H1 (cell line): ENCODE measurements at regions not wholly inside any gene's neighbourhood (a gene's known extent, or its start where the extent isn't known, plus 50 kb on each side); places are given as distances from the start of the nearest gene placed in this dataset.
A peak's percentile ranks its signal among the peaks of the same experiment; 100 is the strongest.
"Not testable (repeated sequence)": the region's sequence is repeated elsewhere in the genome, so short reads cannot be mapped to it uniquely, and the experiment has no call there.

Source experiments
- CTCF ChIA-PET: fragments of 300-600 bp; sonication (Branson Sonifier 250); formaldehyde crosslinking; loops from one replicate; lab custom pipeline; 2021; ENCODE audit not compliant: partially characterized antibody; lab: Charles Lee
- POLR2A ChIA-PET: fragments of 300-600 bp; sonication (Branson Sonifier 250); formaldehyde crosslinking; loops from one replicate; lab custom pipeline; 2021; ENCODE audit warnings: inconsistent platforms; ENCODE audit not compliant: partially characterized antibody; lab: Charles Lee
- DNase-seq, 2 experiments: peaks; one replicate each; pipeline versions ENCODE4 v3.0.0 to v3.0.0-alpha.2; 2010 to 2022; ENCODE audit warnings: low spot score in 2 of 2, low read depth in 1 of 2, mixed read lengths in 1 of 2
- FAIRE-seq: peaks from 2 replicates; lab custom pipeline; 2011; peaks lifted over from hg19 to GRCh38; lab: Jason Lieb, UNC
- H2AFZ ChIP-seq: 2 replicates; pipeline ENCODE4 v1.8.1; 2012; ENCODE audit warnings: low read length, inconsistent platforms
- H2AK5ac ChIP-seq: 2 replicates; pipeline ENCODE4 v1.6.1; 2013; ENCODE audit warnings: low read depth, low read length
- H2BK120ac ChIP-seq: replicated peaks from 2 replicates; pipeline ENCODE3; 2013; ENCODE audit warnings: low read depth, low read length, inconsistent platforms
- H2BK12ac ChIP-seq: 2 replicates; pipeline ENCODE4 v1.6.1; 2013; ENCODE audit warnings: low read depth, low read length
- H2BK15ac ChIP-seq: 2 replicates; pipeline ENCODE4 v1.6.1; 2013; ENCODE audit warnings: low read length
- H2BK20ac ChIP-seq: 2 replicates; pipeline ENCODE4 v1.6.1; 2013; ENCODE audit warnings: low read length
- H2BK5ac ChIP-seq: 2 replicates; pipeline ENCODE4 v1.6.1; 2013; ENCODE audit warnings: low read depth, low read length
- H3K14ac ChIP-seq: 2 replicates; pipeline ENCODE4 v1.6.1; 2013; ENCODE audit warnings: inconsistent platforms; ENCODE audit not compliant: insufficient read length
- H3K18ac ChIP-seq: 2 replicates; pipeline ENCODE4 v1.6.1; 2013; ENCODE audit warnings: low read length; ENCODE audit errors: extremely low read depth
- H3K23ac ChIP-seq: 2 replicates; pipeline ENCODE4 v1.6.1; 2013; ENCODE audit warnings: inconsistent platforms; ENCODE audit not compliant: insufficient read length
- H3K23me2 ChIP-seq: 2 replicates; pipeline ENCODE4 v1.6.1; 2013; ENCODE audit warnings: low read depth, low read length
- H3K27ac ChIP-seq: 2 replicates; pipeline ENCODE4 v1.6.1; 2011; ENCODE audit warnings: low read depth, low read length, inconsistent platforms
- H3K27me3 ChIP-seq, 4 experiments: replicated peaks in 1 of 4; 1 replicate in 1 of 4; 2 replicates in 3 of 4; pipeline versions ENCODE4 v1.6.1 to v1.8.1; 2011 to 2013; ENCODE audit warnings: low read length in 3 of 4, mild to moderate bottlenecking in 3 of 4, inconsistent platforms in 2 of 4, mixed read lengths in 2 of 4, moderate library complexity in 1 of 4; ENCODE audit not compliant: control insufficient read depth in 3 of 4, insufficient read depth in 3 of 4; ENCODE audit errors: extremely low read depth in 1 of 4
- H3K36me3 ChIP-seq, 4 experiments: 2 replicates each; pipeline versions ENCODE4 v1.6.1 to v1.8.1; 2011 to 2013; ENCODE audit warnings: mild to moderate bottlenecking in 4 of 4, low read length in 3 of 4, moderate library complexity in 2 of 4, control low read depth in 1 of 4, inconsistent platforms in 1 of 4; ENCODE audit not compliant: insufficient read depth in 4 of 4, control insufficient read depth in 2 of 4
- H3K4ac ChIP-seq: replicated peaks from 2 replicates; pipeline ENCODE3; 2013; ENCODE audit warnings: low read length, low read depth, mixed read lengths, inconsistent platforms; ENCODE audit not compliant: insufficient read length
- H3K4me1 ChIP-seq, 4 experiments: replicated peaks in 1 of 4; 1 replicate in 1 of 4; 2 replicates in 3 of 4; pipeline versions ENCODE4 v1.6.1 to v1.8.1; 2011 to 2013; ENCODE audit warnings: low read length in 3 of 4, inconsistent platforms in 2 of 4, mixed read lengths in 1 of 4; ENCODE audit not compliant: insufficient read depth in 4 of 4, control insufficient read depth in 3 of 4
- H3K4me2 ChIP-seq, 2 experiments: 2 replicates each; pipeline versions ENCODE4 v1.6.1 to v1.8.1; 2011 to 2013; ENCODE audit warnings: low read depth in 2 of 2, low read length in 2 of 2, control low read depth in 1 of 2, inconsistent platforms in 1 of 2, mild to moderate bottlenecking in 1 of 2; ENCODE audit not compliant: insufficient read depth in 1 of 2
- H3K4me3 ChIP-seq, 4 experiments: fragments of 200-600, 300-600 bp in 1 of 4; sonication (generic), shearing (Covaris generic), sonication (Bioruptor Twin) in 1 of 4; 2 replicates each; pipeline versions ENCODE4 v1.5.1 to v1.8.1; 2011 to 2016; ENCODE audit warnings: low read length in 4 of 4, low read depth in 3 of 4, control low read depth in 2 of 4, inconsistent platforms in 2 of 4, mild to moderate bottlenecking in 2 of 4, mixed read lengths in 1 of 4, moderate library complexity in 1 of 4; ENCODE audit not compliant: insufficient read depth in 2 of 4; ENCODE audit errors: extremely low read depth in 1 of 4
- H3K56ac ChIP-seq: replicated peaks from 2 replicates; pipeline ENCODE3; 2013; ENCODE audit warnings: low read depth, mild to moderate bottlenecking, mixed read lengths, low read length, inconsistent platforms; ENCODE audit not compliant: insufficient read length
- H3K79me1 ChIP-seq: 2 replicates; pipeline ENCODE4 v1.6.1; 2013; ENCODE audit warnings: low read depth, low read length, control low read depth
- H3K79me2 ChIP-seq, 2 experiments: 2 replicates each; pipeline versions ENCODE4 v1.6.1 to v1.8.1; 2012 to 2013; ENCODE audit warnings: low read length in 2 of 2, mild to moderate bottlenecking in 2 of 2, inconsistent platforms in 1 of 2; ENCODE audit not compliant: insufficient read depth in 2 of 2, control insufficient read depth in 1 of 2
- H3K9ac ChIP-seq, 4 experiments: replicated peaks in 1 of 4; 1 replicate in 1 of 4; 2 replicates in 3 of 4; pipeline versions ENCODE4 v1.6.1 to v1.8.1; 2011 to 2013; ENCODE audit warnings: low read depth in 3 of 4, low read length in 3 of 4, control low read depth in 2 of 4, mild to moderate bottlenecking in 2 of 4, moderate library complexity in 2 of 4, inconsistent platforms in 1 of 4; ENCODE audit errors: extremely low read depth in 1 of 4
- H3K9me3 ChIP-seq, 2 experiments: 2 replicates each; pipeline versions ENCODE4 v1.6.1 to v1.8.1; 2012 to 2013; ENCODE audit warnings: mild to moderate bottlenecking in 2 of 2, moderate library complexity in 2 of 2, control low read depth in 1 of 2, inconsistent platforms in 1 of 2, low read depth in 1 of 2, low read length in 1 of 2, mixed read lengths in 1 of 2; ENCODE audit not compliant: insufficient read depth in 2 of 2
- H4K20me1 ChIP-seq, 2 experiments: replicated peaks in 1 of 2; 2 replicates each; pipeline versions ENCODE3 to v1.8.1; 2011 to 2013; ENCODE audit warnings: inconsistent platforms in 2 of 2, low read length in 2 of 2, mild to moderate bottlenecking in 1 of 2; ENCODE audit not compliant: insufficient read depth in 2 of 2, control insufficient read depth in 1 of 2
- H4K5ac ChIP-seq: 2 replicates; pipeline ENCODE4 v1.6.1; 2013; ENCODE audit warnings: low read length, low read depth, mixed read lengths, inconsistent platforms; ENCODE audit not compliant: insufficient read length
- H4K8ac ChIP-seq: 2 replicates; pipeline ENCODE4 v1.8.0; 2013; ENCODE audit warnings: mild to moderate bottlenecking, moderate library complexity, low read length, inconsistent platforms; ENCODE audit not compliant: insufficient read depth; ENCODE audit errors: extremely low read depth
- H4K91ac ChIP-seq: replicated peaks from 2 replicates; pipeline ENCODE3; 2013; ENCODE audit warnings: low read length, mixed read lengths, inconsistent platforms; ENCODE audit not compliant: insufficient read length
- WGBS, 2 experiments: shearing (Covaris generic) in 1 of 2; methylation state at CpG; one replicate each; pipeline versions ENCODE4 v1.1.6 to v1.1.7; 2013 to 2015; ENCODE audit warnings: low lambda C conversion rate in 2 of 2, mixed read lengths in 2 of 2, inconsistent platforms in 1 of 2, low coverage in 1 of 2, missing lambda C conversion rate in 1 of 2; ENCODE audit not compliant: insufficient replicate concordance in 2 of 2, insufficient coverage in 1 of 2, insufficient read length in 1 of 2; ENCODE audit errors: extremely low coverage in 1 of 2, missing lambda C conversion rate in 1 of 2; 5-methylcytosine and 5-hydroxymethylcytosine counted together

DNA sequence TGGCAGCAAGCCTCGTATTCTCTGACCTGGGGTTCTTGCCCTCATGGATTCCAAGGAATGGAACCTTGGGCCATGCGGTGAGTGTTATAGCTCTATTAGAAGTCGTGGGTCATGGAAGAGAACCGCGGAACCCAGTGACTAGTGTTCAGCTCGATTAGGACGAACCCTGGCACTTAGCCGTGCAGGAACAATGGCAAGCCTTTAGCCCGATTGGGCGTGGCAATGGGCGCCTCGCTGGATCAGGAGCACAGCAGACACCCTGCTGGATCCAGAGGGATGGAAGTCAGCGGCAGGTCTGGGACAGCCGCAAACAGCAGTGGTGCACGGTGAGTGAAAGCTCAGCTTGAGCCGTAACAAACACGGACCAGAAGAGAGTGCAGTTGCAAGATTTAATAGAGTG lies 1053.9 kb upstream of the SLIT2 start:
- H3K14ac ChIP-seq, H3K23ac ChIP-seq, H2BK15ac ChIP-seq, H3K27me3 ChIP-seq, H3K18ac ChIP-seq, H3K4me2 ChIP-seq, H2AFZ ChIP-seq, H4K5ac ChIP-seq, H3K36me3 ChIP-seq, H3K27ac ChIP-seq, H3K56ac ChIP-seq, H3K23me2 ChIP-seq, H4K91ac ChIP-seq, H2BK120ac ChIP-seq, H3K79me1 ChIP-seq, H4K8ac ChIP-seq, POLR2A ChIA-PET, H2AK5ac ChIP-seq, H3K79me2 ChIP-seq, H2BK5ac ChIP-seq, H3K4ac ChIP-seq, H3K9ac ChIP-seq, H4K20me1 ChIP-seq, DNase-seq, FAIRE-seq, H3K4me3 ChIP-seq, H2BK12ac ChIP-seq: not testable (repeated sequence)
- H3K4me1 ChIP-seq = peaks cover 3 to 17% (median 11%) of the 10 kb centered on the region in 4 experiments; a peak in 6 of 7 replicates
- WGBS, 2 experiments = 93% methylated on average over 17 of the region's 17 CpGs; no CpG with 5 or more reads in 1 of the 2 experiments
- peaks cover 11 to 17% of the 10 kb centered on the region in 2 experiments; a peak in 2 of 4 replicates for H3K9me3 ChIP-seq
- H2BK20ac ChIP-seq = peak overlapping the region; percentile 10; the same call in 1 of the 2 replicates
- CTCF ChIA-PET = interaction anchor here (0.9 kb wide), 1 partner anchor 508 kb away, joined by 3 read pairs; no protein-coding TSS in a partner anchor
